Coronary artery (tissue), 2 donors: ENCODE measurements at regions not wholly inside any gene's neighbourhood (a gene's known extent, or its start where the extent isn't known, plus 50 kb on each side); places are given as distances from the start of the nearest gene placed in this dataset.

Experiments
- DNase-seq: peaks from one replicate; pipeline ENCODE4 v3.0.0-alpha.2; 2017; ENCODE audit warnings: low spot score
- H3K27ac ChIP-seq, 2 donors: fragments of 200-600 bp; sonication (generic); one replicate each; pipeline ENCODE4 v1.5.1; 2016 to 2019
- H3K4me3 ChIP-seq: fragments of 200-600 bp; sonication (generic); 2 replicates; pipeline ENCODE4 v1.5.1; 2016; ENCODE audit warnings: mild to moderate bottlenecking, moderate library complexity
- CTCF ChIP-seq: fragments of 200-600 bp; sonication (generic); IDR thresholded peaks from one replicate; pipeline ENCODE4 v1.5.1; 2019; ENCODE audit warnings: antibody characterized with exemption

GRCh38 chr1:117694543-117694942, 88.7 kb downstream of the TENT5C start:
- DNase-seq, result no peak
- peak overlapping the region; percentile 50 to 83 for H3K27ac ChIP-seq
- TF ChIP-seq CTCF, result no peak
- no peak overlapping the region for H3K4me3 ChIP-seq

GRCh38 chr1:117695796-117696490, 90.1 kb downstream of the TENT5C start:
- DNase-seq, result peak; percentile 87
- H3K27ac ChIP-seq, result peak overlapping the region; percentile 83 to 92
- H3K4me3 ChIP-seq, result peak overlapping the region; percentile 63
- no peak for TF ChIP-seq CTCF

GRCh38 chr1:117696561-117696960, 90.7 kb downstream of the TENT5C start:
- H3K27ac ChIP-seq, result peak overlapping the region; percentile 83 to 92
- DNase-seq, result no peak
- no peak for TF ChIP-seq CTCF
- H3K4me3 ChIP-seq, result no peak overlapping the region

- DNase-seq, result no peak
- H3K4me3 ChIP-seq, result no peak overlapping the region
- H3K27ac ChIP-seq, result peak overlapping the region; percentile 83 to 92
- TF ChIP-seq CTCF, result no peak
Measured at GRCh38 chr1:117697220-117697781, 91.5 kb downstream of the TENT5C start.

GRCh38 chr1:117698398-117699160, 92.7 kb downstream of the TENT5C start:
- no peak for DNase-seq
- Histone ChIP-seq H3K27ac (peak overlapping the region; percentile 83 to 92), H3K4me3 (no peak overlapping the region)
- no peak for TF ChIP-seq CTCF

GRCh38 chr1:117699953-117700352, 94.1 kb downstream of the TENT5C start:
- Histone ChIP-seq H3K4me3 (no peak overlapping the region), H3K27ac (no peak overlapping the region)
- no peak for DNase-seq
- no peak for TF ChIP-seq CTCF
